AG10803 (cell line): ENCODE measurements at regions not wholly inside any gene's neighbourhood (a gene's known extent, or its start where the extent isn't known, plus 50 kb on each side); places are given as distances from the start of the nearest gene placed in this dataset.

Experiments
- DNase-seq: peaks from one replicate; pipeline ENCODE4 v3.0.0; 2010; ENCODE audit warnings: low read depth
- H3K4me3 ChIP-seq: 2 replicates; pipeline ENCODE4 v1.5.1; 2011; ENCODE audit warnings: mild to moderate bottlenecking, low read length, control low read depth
- TF ChIP-seq, protein P1 (sequence below): conservative IDR thresholded peaks from 2 replicates; pipeline ENCODE4 v1.5.1; 2011; ENCODE audit warnings: mild to moderate bottlenecking, low read length, control low read depth, inconsistent platforms

DNA sequence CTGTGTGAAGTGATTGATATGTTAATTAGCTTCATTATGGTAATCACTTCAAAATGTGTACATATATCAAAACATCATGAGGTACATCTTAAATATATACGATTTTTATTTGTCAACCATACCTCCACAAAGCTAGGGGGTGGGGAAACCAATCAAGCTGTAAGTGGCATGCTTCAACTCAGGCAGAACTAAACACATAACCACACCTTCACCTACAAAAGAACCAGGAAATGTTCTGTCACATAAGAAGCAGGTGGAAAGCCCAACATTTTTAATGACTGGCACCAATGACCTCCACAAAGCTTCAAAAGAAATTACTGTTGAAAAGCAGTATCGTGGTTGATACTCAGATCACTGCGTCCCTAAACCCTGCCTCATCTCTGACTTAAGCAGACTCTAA is 867.7 kb upstream of the EEF2KMT start:
- no peak overlapping the region for H3K4me3 ChIP-seq
- TF ChIP-seq, protein P1, sequence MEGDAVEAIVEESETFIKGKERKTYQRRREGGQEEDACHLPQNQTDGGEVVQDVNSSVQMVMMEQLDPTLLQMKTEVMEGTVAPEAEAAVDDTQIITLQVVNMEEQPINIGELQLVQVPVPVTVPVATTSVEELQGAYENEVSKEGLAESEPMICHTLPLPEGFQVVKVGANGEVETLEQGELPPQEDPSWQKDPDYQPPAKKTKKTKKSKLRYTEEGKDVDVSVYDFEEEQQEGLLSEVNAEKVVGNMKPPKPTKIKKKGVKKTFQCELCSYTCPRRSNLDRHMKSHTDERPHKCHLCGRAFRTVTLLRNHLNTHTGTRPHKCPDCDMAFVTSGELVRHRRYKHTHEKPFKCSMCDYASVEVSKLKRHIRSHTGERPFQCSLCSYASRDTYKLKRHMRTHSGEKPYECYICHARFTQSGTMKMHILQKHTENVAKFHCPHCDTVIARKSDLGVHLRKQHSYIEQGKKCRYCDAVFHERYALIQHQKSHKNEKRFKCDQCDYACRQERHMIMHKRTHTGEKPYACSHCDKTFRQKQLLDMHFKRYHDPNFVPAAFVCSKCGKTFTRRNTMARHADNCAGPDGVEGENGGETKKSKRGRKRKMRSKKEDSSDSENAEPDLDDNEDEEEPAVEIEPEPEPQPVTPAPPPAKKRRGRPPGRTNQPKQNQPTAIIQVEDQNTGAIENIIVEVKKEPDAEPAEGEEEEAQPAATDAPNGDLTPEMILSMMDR = no peak
- DNase-seq = no peak

DNA sequence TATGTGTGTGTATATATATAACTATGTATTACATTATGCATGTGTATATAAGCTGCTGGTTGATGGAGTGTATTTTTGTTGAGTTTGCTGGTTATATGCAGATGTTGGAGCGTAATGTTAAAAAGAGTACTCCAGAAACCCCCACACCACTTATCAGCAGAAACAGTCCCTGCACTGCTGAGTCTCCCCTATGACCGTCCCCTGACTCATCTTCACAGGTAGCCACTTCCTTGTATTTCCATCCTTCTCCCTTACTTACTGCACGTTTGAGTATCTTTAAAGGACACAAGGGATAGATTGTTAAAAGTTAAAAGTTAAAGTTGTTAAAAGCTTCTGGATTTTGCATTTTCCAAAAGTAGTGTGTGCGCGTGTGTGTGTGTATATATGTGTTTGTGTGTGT is 853.9 kb upstream of the EEF2KMT start:
- TF ChIP-seq, protein P1 = no peak
- H3K4me3 ChIP-seq = no peak overlapping the region
- DNase-seq = no peak

DNA sequence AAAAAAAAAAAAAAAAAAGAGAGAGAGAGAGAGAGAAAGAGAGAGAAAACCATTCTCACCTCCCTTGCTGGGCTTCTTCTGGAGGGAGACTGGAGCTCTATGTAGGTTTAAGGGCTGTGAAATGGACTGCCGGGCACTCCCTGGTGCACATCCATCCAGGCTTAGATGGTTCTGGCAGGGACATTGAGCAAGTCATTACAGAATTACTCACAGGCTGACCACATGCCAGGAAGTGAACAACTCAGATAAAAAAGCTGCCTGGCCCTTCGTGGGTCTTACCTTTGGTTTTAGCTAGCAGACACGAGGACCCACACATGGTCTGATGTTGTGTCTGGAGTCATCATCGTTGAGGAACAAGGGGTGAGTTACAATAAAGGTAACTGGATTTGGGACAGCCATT is 847.4 kb upstream of the EEF2KMT start:
- TF ChIP-seq, protein P1 = no peak
- H3K4me3 ChIP-seq = no peak overlapping the region
- DNase-seq = no peak

DNA sequence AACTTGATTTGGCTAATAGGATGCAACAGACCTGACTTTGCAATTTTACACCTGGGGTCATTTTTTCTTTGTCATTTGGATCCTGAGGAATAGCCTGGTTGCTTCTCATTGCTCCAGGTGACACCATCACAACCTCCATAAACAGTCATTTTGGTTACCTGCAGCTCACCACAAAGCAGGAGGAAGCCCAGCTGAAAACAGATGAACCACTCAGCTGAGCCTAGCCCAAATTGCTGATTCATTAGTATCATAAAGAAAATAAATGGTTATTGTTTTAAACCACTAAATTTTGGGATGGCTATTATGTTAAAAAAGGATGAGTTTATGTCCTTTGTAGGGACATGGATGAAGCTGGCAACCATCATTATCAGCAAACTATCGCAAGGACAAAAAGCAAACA is 841.0 kb upstream of the EEF2KMT start:
- TF ChIP-seq, protein P1 = no peak
- H3K4me3 ChIP-seq = no peak overlapping the region
- DNase-seq = no peak

DNA sequence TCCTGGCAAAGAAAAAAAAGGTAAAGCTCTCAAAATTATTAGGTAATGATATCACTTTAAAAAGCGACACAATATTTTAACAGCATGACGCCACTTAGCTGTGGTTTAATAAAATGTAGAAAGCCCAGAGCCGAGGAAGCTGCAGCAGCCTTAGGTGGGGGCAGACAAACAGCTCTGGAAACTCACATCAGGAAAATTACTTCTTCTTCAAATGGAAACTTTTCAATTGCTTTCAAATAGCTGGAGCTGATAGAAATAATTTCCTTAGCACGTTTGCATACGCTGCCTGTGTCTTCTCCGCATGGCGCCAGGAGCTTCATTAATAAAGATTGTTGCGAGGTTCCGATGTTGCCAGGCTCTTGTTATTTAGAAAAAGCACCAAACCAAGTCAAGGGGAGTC is 835.3 kb upstream of the EEF2KMT start:
- TF ChIP-seq, protein P1 = no peak
- no peak overlapping the region for H3K4me3 ChIP-seq
- DNase-seq = no peak

DNA sequence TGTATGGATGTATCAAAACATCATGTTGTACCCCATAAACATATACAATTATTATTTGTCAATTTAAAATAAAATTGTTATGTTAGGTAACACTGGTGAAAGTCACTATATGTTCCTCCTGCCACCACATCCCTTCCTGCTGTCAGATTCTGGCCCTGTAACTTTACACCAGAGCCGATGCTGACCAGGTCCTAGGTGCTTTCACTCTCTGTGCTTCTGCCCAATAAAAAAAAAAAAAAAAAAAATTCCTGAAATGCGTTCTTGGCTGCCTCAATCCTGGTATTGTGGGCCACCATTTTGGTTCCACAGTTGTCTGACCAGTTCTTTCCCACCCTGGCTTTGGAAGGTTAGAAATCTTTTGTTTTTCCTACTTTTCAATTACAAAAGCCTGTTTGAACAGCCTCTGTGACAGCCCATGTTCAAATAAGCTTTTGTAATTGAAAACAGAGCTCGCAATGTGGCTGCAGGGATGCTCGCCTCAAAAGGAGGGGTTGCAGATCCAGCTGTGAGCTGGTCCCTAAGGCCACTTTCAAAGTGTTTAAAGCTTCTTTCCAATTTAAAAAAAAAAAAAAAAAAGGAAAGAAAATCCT is 831.0 kb upstream of the EEF2KMT start:
- no peak for DNase-seq
- TF ChIP-seq, protein P1 = no peak
- H3K4me3 ChIP-seq = no peak overlapping the region

DNA sequence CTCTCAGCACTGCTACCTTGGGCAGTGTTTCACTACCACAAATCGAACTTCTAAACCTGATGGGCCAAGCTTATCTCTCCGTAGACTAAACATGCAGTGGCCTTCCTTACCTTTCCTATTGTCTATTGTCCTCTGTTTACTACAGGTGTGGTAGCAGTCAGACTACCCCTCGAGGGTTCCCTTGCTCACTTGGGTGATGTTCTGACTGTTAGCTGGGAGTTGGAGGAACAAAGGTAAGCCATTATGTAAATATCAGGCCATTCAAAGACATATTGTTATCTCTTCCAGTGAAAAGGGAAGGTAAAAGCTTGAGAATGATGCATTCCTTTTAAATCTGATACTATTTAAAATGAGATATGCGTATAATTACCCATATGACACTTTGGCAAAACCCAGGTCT is 828.3 kb upstream of the EEF2KMT start:
- H3K4me3 ChIP-seq = no peak overlapping the region
- TF ChIP-seq, protein P1 = no peak
- DNase-seq = no peak
